NT2/D1 (cell line): ENCODE measurements at regions not wholly inside any gene's neighbourhood (a gene's known extent, or its start where the extent isn't known, plus 50 kb on each side); places are given as distances from the start of the nearest gene placed in this dataset.

ENCODE experiments used
- DNase-seq: peaks from one replicate; pipeline ENCODE4 v3.0.0-alpha.2; 2011; ENCODE audit warnings: low read depth, low spot score
- H3K27me3 ChIP-seq: 2 replicates; pipeline ENCODE4 v1.6.0; 2011; ENCODE audit warnings: mild to moderate bottlenecking; ENCODE audit not compliant: insufficient read length, insufficient read depth
- H3K36me3 ChIP-seq: 2 replicates; pipeline ENCODE4 v1.6.1; 2011; ENCODE audit warnings: mild to moderate bottlenecking, low read length, mixed read lengths; ENCODE audit not compliant: insufficient read depth, insufficient read length
- H3K4me1 ChIP-seq: 2 replicates; pipeline ENCODE4 v1.5.1; 2011; ENCODE audit not compliant: insufficient read depth, insufficient read length
- H3K4me3 ChIP-seq: 2 replicates; pipeline ENCODE4 v1.5.1; 2011; ENCODE audit warnings: low read depth; ENCODE audit not compliant: insufficient read length
- H3K9ac ChIP-seq: 2 replicates; pipeline ENCODE4 v1.6.0; 2011; ENCODE audit warnings: low read depth; ENCODE audit not compliant: insufficient read length
- H3K9me3 ChIP-seq: 2 replicates; pipeline ENCODE4 v1.5.1; 2011; ENCODE audit warnings: mild to moderate bottlenecking, low read length; ENCODE audit not compliant: insufficient read depth
- SUZ12 ChIP-seq: IDR thresholded peaks from 2 replicates; pipeline ENCODE4 v1.6.1; 2011; ENCODE audit not compliant: insufficient read length, insufficient read depth; ENCODE audit errors: extremely low read depth
- YY1 ChIP-seq: IDR thresholded peaks from 2 replicates; pipeline ENCODE4 v1.6.1; 2011; ENCODE audit not compliant: insufficient read length, insufficient read depth
- ZNF274 ChIP-seq: IDR thresholded peaks from 2 replicates; pipeline ENCODE4 v1.6.1; 2011; ENCODE audit warnings: mild to moderate bottlenecking, low read depth, low read length

DNA sequence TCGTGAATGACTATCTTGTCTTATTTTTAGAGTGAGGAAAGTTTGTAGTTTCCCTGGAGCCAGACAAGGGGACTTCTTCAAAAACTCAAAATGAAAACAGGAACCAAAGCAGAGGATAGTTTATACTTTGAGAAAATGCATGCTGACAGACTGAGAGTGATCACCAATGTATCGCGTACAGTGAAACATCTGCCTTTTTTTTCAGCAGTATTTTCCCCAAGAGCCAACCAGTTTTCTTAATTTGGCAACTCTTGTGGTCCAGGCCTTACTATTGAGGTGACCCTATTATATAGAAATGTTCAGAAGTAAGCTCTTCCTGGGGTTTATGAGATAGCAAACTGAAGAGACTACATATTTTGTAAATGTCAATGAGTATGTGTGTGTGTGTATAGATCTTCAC is 153.7 kb upstream of the VRK2 start:
- Histone ChIP-seq H3K4me3 (no peak overlapping the region), H3K9ac (no peak overlapping the region), H3K9me3 (no peaks in the 10 kb centered on the region), H3K27me3 (no peaks in the 10 kb centered on the region), H3K36me3 (no peaks in the 10 kb centered on the region), H3K4me1 (no peaks in the 10 kb centered on the region)
- no peak for TF ChIP-seq SUZ12
- no peak for TF ChIP-seq YY1
- TF ChIP-seq ZNF274: no peak
- no peak for DNase-seq

DNA sequence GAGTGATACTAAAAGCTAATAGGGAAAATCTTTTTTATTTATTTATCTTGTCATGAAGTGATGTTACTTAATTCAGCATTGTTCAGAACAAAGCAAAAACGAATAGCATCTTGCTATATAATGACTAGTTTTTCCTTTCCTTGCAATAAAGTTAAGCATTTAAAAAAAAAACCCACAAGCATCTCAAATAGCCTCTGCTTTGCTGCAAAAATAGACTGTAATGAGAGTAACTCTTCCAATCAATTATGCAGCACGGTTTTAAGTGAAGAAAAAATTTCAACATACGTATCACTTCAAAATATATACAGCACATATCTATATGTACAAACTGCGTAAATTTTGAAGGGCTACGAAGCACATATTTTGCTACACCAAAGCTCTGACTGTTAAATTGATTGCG is 153.3 kb upstream of the VRK2 start:
- H3K4me3 ChIP-seq: no peak overlapping the region
- H3K27me3 ChIP-seq: no peaks in the 10 kb centered on the region
- TF ChIP-seq YY1: no peak
- TF ChIP-seq ZNF274: no peak
- no peak for TF ChIP-seq SUZ12
- no peak overlapping the region for H3K9ac ChIP-seq
- H3K36me3 ChIP-seq: no peaks in the 10 kb centered on the region
- no peak for DNase-seq
- H3K9me3 ChIP-seq: no peaks in the 10 kb centered on the region
- no peaks in the 10 kb centered on the region for H3K4me1 ChIP-seq

DNA sequence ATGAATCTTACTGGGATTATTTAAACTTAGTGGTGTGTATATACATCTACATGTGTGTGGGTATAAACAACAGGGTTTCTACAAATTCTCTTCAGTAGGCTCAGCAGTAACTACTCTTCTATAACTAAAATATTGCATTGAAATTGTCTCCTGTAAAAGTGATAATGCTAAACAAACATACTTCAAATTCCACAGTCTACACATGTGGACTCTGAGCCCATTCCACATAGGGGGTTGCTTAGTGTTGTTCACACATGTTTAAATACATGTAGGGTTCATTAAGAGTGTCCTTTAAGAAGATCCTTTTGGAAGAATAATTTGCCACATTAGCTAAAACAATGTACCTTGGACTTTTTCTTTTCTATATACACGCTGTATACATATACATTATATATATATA is 152.8 kb upstream of the VRK2 start:
- Histone ChIP-seq H3K36me3 (no peaks in the 10 kb centered on the region), H3K4me1 (no peaks in the 10 kb centered on the region), H3K9ac (no peak overlapping the region), H3K4me3 (no peak overlapping the region), H3K27me3 (no peaks in the 10 kb centered on the region), H3K9me3 (no peaks in the 10 kb centered on the region)
- DNase-seq: no peak
- no peak for TF ChIP-seq YY1
- TF ChIP-seq SUZ12: no peak
- no peak for TF ChIP-seq ZNF274

DNA sequence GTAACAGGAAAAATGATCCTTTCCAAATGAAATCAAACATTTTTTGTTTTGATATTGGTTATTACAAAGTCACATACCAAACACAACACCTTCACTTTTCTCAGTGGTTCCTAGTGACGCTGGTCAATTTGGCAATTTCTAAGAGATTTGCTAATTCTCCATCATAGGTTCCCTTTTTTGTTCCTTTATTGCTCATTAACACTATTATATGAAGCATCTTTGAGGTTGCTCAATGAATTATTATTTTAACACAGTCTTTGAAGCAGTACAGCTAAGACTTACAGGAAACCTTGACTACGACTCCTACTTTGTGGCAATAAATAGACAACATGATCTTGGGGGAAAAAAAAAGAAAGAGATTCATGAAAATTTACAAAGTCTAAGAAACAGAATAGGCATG is 152.2 kb upstream of the VRK2 start:
- Histone ChIP-seq H3K36me3 (no peaks in the 10 kb centered on the region), H3K9me3 (no peaks in the 10 kb centered on the region), H3K27me3 (no peaks in the 10 kb centered on the region), H3K9ac (no peak overlapping the region), H3K4me1 (no peaks in the 10 kb centered on the region), H3K4me3 (no peak overlapping the region)
- no peak for TF ChIP-seq ZNF274
- no peak for TF ChIP-seq SUZ12
- TF ChIP-seq YY1: no peak
- no peak for DNase-seq

DNA sequence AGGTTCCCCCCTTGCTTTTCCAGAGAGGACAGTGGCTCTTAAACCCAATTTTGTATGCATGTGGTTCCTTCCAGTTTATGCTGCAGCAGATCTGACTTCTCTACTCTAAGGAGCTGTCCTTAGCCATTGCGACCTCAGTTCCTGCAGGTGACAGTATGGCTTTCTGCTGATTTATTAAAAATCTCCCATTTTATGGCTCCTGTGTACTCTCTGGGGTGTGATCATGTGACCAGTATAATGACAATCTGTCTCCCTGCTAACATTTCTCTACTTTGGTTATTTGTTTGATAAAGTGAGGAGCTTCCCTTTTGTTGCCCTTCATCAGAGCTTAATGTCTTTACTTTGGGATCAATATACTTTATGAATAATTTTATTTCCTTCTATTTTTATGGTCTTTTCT is 148.7 kb upstream of the VRK2 start:
- Histone ChIP-seq H3K9ac (no peak overlapping the region), H3K36me3 (no peaks in the 10 kb centered on the region), H3K27me3 (no peaks in the 10 kb centered on the region), H3K4me1 (no peaks in the 10 kb centered on the region), H3K4me3 (no peak overlapping the region), H3K9me3 (no peaks in the 10 kb centered on the region)
- DNase-seq: no peak
- TF ChIP-seq SUZ12: no peak
- no peak for TF ChIP-seq ZNF274
- TF ChIP-seq YY1: no peak

DNA sequence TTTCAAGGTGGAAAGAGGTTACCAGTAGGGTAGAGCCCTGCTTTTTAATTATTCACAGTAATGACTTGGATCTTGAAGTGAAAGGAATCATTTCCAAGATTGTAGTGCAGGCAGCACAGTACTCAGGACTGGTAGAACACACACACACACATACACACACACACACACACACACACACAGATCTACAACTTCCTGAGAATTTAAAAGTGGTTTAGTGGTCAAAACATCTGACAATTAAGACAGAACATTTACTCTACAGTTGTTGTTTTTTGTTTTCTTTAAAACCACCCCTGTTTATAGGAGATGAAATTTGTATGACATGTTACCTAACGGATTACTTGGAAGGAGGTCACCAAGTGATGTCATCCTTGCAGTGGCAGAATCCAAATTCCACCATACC is 146.7 kb upstream of the VRK2 start:
- no peak overlapping the region for H3K4me3 ChIP-seq
- no peaks in the 10 kb centered on the region for H3K27me3 ChIP-seq
- no peaks in the 10 kb centered on the region for H3K4me1 ChIP-seq
- H3K9me3 ChIP-seq: no peaks in the 10 kb centered on the region
- TF ChIP-seq SUZ12 (no peak), YY1 (no peak), ZNF274 (no peak)
- DNase-seq: no peak
- no peak overlapping the region for H3K9ac ChIP-seq
- H3K36me3 ChIP-seq: no peaks in the 10 kb centered on the region

DNA sequence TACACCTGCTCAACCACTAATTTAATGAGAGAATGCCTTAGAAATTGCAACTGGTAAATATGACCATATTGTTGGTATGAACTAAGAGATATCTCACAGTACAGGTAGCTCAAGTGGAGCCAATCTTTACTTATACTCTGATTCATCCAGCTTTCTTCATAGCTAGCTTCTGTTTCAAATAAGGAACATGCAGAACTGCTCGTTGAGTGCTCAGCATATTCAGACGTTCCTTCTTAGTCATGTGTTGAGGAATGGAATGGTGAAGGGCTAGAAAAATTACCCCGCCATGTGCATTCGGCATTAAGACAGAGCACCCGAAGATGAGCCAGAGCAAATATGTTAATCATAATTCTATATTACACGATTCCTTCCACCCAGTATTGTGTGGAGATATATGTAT is 144.0 kb upstream of the VRK2 start:
- no peak for DNase-seq

DNA sequence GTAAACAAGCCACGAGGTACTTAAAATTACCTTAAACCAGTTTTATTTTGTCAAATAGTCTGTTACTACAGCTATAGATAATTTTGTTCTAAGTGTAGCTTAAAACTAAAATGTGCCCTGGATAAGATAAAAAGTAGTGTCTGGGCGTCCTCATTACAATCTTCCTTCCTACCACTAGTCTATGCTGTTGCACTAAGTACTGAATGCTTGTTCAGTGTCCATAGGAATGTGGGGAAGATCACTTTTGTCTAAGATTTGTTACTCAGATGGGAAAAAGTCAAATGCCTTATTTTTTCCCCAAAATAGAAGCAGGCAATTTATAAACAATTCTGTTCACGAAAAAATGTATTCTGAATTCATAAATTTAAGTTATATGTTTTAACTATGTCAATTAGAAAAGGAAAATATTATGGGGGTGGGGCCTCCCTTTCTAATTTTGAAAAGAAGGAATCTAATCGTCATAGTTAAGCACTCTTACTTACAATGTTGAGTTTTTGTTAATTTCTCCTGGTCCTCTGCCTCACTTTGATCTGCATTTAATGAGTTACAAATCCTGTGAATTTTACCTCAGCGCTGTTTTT is 140.4 kb upstream of the VRK2 start:
- H3K27me3 ChIP-seq: no peaks in the 10 kb centered on the region
- no peaks in the 10 kb centered on the region for H3K4me1 ChIP-seq
- H3K9ac ChIP-seq: no peak overlapping the region
- H3K36me3 ChIP-seq: no peaks in the 10 kb centered on the region
- peak; percentile 16 for DNase-seq
- H3K9me3 ChIP-seq: no peaks in the 10 kb centered on the region
- H3K4me3 ChIP-seq: no peak overlapping the region
- TF ChIP-seq YY1: no peak

More for the DNA sequence above, 144.0 kb upstream of the VRK2 start:
- Histone ChIP-seq H3K36me3 (no peaks in the 10 kb centered on the region), H3K27me3 (no peaks in the 10 kb centered on the region), H3K9ac (no peak overlapping the region), H3K4me3 (no peak overlapping the region), H3K9me3 (no peaks in the 10 kb centered on the region), H3K4me1 (no peaks in the 10 kb centered on the region)
- TF ChIP-seq YY1 (no peak), SUZ12 (no peak), ZNF274 (no peak)
